Stimulated activated CD4-positive, alpha-beta T cell treated with anti-CD3 and anti-CD28 coated beads, Interleukin-4, amount 100 ng/mL, for 48 hours (primary cell): ENCODE measurements at regions not wholly inside any gene's neighbourhood (a gene's known extent, or its start where the extent isn't known, plus 50 kb on each side); places are given as distances from the start of the nearest gene placed in this dataset.
A peak's percentile ranks its signal among the peaks of the same experiment; 100 is the strongest.
"Not testable (repeated sequence)": the region's sequence is repeated elsewhere in the genome, so short reads cannot be mapped to it uniquely, and the experiment has no call there.

Experiments
- DNase-seq, 2 donors: peaks; one replicate each; pipeline ENCODE4 v3.0.0-alpha.2; 2020; ENCODE audit warnings: low read depth in 2 of 2

GRCh38 chr5:147081311-147081764, 153.5 kb upstream of the STK32A start:
- no peak for DNase-seq

GRCh38 chr5:147084702-147085101, 150.1 kb upstream of the STK32A start:
- DNase-seq, result no peak

- DNase-seq, result no peak
These were observed 149.4 kb upstream of the STK32A start for GRCh38 chr5:147085409-147085808.

GRCh38 chr5:147092044-147092443, 142.8 kb upstream of the STK32A start:
- no peak for DNase-seq

GRCh38 chr5:147093138-147093537, 141.7 kb upstream of the STK32A start:
- DNase-seq, result no peak

GRCh38 chr5:147095740-147096139, 139.1 kb upstream of the STK32A start:
- no peak for DNase-seq

- DNase-seq, result peak in 1 of 2 donors; percentile 2
These were observed 136.5 kb upstream of the STK32A start for GRCh38 chr5:147098233-147098790.

GRCh38 chr5:147101659-147102369, 133.0 kb upstream of the STK32A start:
- DNase-seq, result no peak

GRCh38 chr5:147112899-147113298, 121.9 kb upstream of the STK32A start:
- no peak for DNase-seq

GRCh38 chr5:147113967-147114366, 120.9 kb upstream of the STK32A start:
- DNase-seq, result no peak

GRCh38 chr5:147139759-147140158, 95.1 kb upstream of the STK32A start:
- DNase-seq, result not testable (repeated sequence)

- DNase-seq, result no peak
These were observed 94.3 kb upstream of the STK32A start for GRCh38 chr5:147140558-147140957.

GRCh38 chr5:147141580-147141979, 93.2 kb upstream of the STK32A start:
- not testable (repeated sequence) for DNase-seq

GRCh38 chr5:147143215-147143614, 91.6 kb upstream of the STK32A start:
- no peak for DNase-seq

GRCh38 chr5:147145328-147145727, 89.5 kb upstream of the STK32A start:
- DNase-seq, result no peak

GRCh38 chr5:147148715-147149114, 86.1 kb upstream of the STK32A start:
- DNase-seq, result no peak

- DNase-seq, result no peak
These were observed 82.7 kb upstream of the STK32A start for GRCh38 chr5:147152086-147152485.

- no peak for DNase-seq
These were observed 80.0 kb upstream of the STK32A start for GRCh38 chr5:147154809-147155208.

GRCh38 chr5:147156012-147156411, 78.8 kb upstream of the STK32A start:
- no peak for DNase-seq

GRCh38 chr5:147160902-147161700, 73.7 kb upstream of the STK32A start:
- no peak for DNase-seq

- no peak for DNase-seq
These were observed 72.1 kb upstream of the STK32A start for GRCh38 chr5:147162740-147163139.

- no peak for DNase-seq
These were observed 67.3 kb upstream of the STK32A start for GRCh38 chr5:147167529-147167928.
